ENCODE measurements at regions not wholly inside any gene's neighbourhood (a gene's known extent, or its start where the extent isn't known, plus 50 kb on each side); places are given as distances from the start of the nearest gene placed in this dataset.
A peak's percentile ranks its signal among the peaks of the same experiment; 100 is the strongest.

GRCh38 chr13:109919715-109920375 is 133.5 kb upstream of the IRS2 start:
- Histone ChIP-seq H3K4me1 (ENCODE audit: control insufficient read depth in 4 of 4, insufficient read depth in 4 of 4, low read length in 3 of 4) (no peaks in the 10 kb centered on the region), H3K27me3 (ENCODE audit: control insufficient read depth in 4 of 4, insufficient read depth in 4 of 4, low read length in 3 of 4) (no peaks in the 10 kb centered on the region), H3K9me3 (ENCODE audit: control insufficient read depth in 4 of 4, low read length in 3 of 4) (no peaks in the 10 kb centered on the region), H3K36me3 (ENCODE audit: control insufficient read depth in 4 of 4, insufficient read depth in 3 of 4, low read depth in 1 of 4, low read length in 3 of 4) (no peaks in the 10 kb centered on the region), H3K4me3 (ENCODE audit: low read depth in 1 of 3, low read length in 3 of 3) (no peak overlapping the region), H3K9ac (ENCODE audit: low read depth in 1 of 2, low read length in 2 of 2) (no peak overlapping the region), H3K27ac (ENCODE audit: low read depth in 1 of 2, low read length in 2 of 2) (no peak overlapping the region)
- 72% methylated on average over 4 of the region's 4 CpGs for WGBS
- TF ChIP-seq REST (IDR thresholded peaks at IDR 0.05) (no peak), ATF3 (IDR thresholded peaks at IDR 0.05) (peak; percentile 14), NR2F2 (IDR thresholded peaks at IDR 0.05) (no peak), RXRA (IDR thresholded peaks at IDR 0.05) (peak; percentile 40 to 41), YY1 (IDR thresholded peaks at IDR 0.05) (peak; percentile 22), HNF4G (IDR thresholded peaks at IDR 0.05) (peak; percentile 32), RAD21 (IDR thresholded peaks at IDR 0.05) (peak; percentile 8 to 49), HNF4A (conservative IDR thresholded peaks at IDR 0.05) (peak; percentile 73 to 83), SP1 (IDR thresholded peaks at IDR 0.05) (peak; percentile 59)
- DNase-seq (ENCODE audit: low spot score) = no peak

- Histone ChIP-seq H3K4me1 (ENCODE audit: control insufficient read depth in 4 of 4, insufficient read depth in 4 of 4, low read length in 3 of 4) (no peaks in the 10 kb centered on the region), H3K9ac (ENCODE audit: low read depth in 1 of 2, low read length in 2 of 2) (no peak overlapping the region), H3K36me3 (ENCODE audit: control insufficient read depth in 4 of 4, insufficient read depth in 3 of 4, low read depth in 1 of 4, low read length in 3 of 4) (no peaks in the 10 kb centered on the region), H3K4me3 (ENCODE audit: low read depth in 1 of 3, low read length in 3 of 3) (no peak overlapping the region), H3K9me3 (ENCODE audit: control insufficient read depth in 4 of 4, low read length in 3 of 4) (no peaks in the 10 kb centered on the region), H3K27ac (ENCODE audit: low read depth in 1 of 2, low read length in 2 of 2) (no peak overlapping the region), H3K27me3 (ENCODE audit: control insufficient read depth in 4 of 4, insufficient read depth in 4 of 4, low read length in 3 of 4) (no peaks in the 10 kb centered on the region)
- TF ChIP-seq FOXA2 (IDR thresholded peaks at IDR 0.05) (no peak), ZBTB33 (IDR thresholded peaks at IDR 0.05) (no peak), JUND (IDR thresholded peaks at IDR 0.05) (no peak), GABPA (IDR thresholded peaks at IDR 0.05 in 1 of 2, conservative IDR thresholded peaks at IDR 0.05 in 1 of 2) (no peak), TAF1 (conservative IDR thresholded peaks at IDR 0.05) (no peak), HNF4A (conservative IDR thresholded peaks at IDR 0.05) (no peak), CTCF (IDR thresholded peaks at IDR 0.05; ENCODE audit: low read depth, low read length, missing input control) (no peak), HNF4G (IDR thresholded peaks at IDR 0.05) (no peak), RAD21 (IDR thresholded peaks at IDR 0.05) (no peak), REST (IDR thresholded peaks at IDR 0.05) (no peak), ATF3 (IDR thresholded peaks at IDR 0.05) (no peak), SP1 (IDR thresholded peaks at IDR 0.05) (no peak)
- 93% methylated on average over 9 of the region's 9 CpGs for WGBS
- no peak for DNase-seq (ENCODE audit: low spot score)
Observed at GRCh38 chr13:109918179-109918711, 131.9 kb upstream of the IRS2 start.
